ENCODE measurements at regions not wholly inside any gene's neighbourhood (a gene's known extent, or its start where the extent isn't known, plus 50 kb on each side); places are given as distances from the start of the nearest gene placed in this dataset.

DNA sequence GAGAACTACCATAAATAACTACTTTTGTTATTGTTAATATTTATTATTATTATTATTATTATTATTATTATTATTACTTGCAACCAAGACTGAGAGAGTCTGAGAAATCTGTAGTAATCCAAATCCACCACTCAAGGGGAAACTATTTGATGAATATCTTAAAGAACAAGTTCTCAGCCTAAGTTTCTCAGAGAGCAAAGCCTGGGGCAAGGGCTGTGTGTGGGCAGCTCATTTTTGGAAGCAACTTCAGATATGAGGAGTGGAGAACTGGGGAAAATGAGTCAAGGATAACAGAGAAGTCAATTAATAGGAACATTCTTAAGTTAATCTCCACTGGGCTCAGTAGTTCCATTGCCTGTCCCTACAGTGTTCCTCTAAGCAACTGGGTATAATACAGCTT lies 57.1 kb upstream of the KCNJ16 start:
- TF ChIP-seq, protein P1, sequence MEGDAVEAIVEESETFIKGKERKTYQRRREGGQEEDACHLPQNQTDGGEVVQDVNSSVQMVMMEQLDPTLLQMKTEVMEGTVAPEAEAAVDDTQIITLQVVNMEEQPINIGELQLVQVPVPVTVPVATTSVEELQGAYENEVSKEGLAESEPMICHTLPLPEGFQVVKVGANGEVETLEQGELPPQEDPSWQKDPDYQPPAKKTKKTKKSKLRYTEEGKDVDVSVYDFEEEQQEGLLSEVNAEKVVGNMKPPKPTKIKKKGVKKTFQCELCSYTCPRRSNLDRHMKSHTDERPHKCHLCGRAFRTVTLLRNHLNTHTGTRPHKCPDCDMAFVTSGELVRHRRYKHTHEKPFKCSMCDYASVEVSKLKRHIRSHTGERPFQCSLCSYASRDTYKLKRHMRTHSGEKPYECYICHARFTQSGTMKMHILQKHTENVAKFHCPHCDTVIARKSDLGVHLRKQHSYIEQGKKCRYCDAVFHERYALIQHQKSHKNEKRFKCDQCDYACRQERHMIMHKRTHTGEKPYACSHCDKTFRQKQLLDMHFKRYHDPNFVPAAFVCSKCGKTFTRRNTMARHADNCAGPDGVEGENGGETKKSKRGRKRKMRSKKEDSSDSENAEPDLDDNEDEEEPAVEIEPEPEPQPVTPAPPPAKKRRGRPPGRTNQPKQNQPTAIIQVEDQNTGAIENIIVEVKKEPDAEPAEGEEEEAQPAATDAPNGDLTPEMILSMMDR (IDR thresholded peaks at IDR 0.05): no peak
- Histone ChIP-seq H3K4me1 (no peaks in the 10 kb centered on the region), H3K27me3 (no peaks in the 10 kb centered on the region), H3K9me3 (no peaks in the 10 kb centered on the region), H3K36me3 (no peaks in the 10 kb centered on the region), H3K4me3 (no peak overlapping the region), H3K27ac (no peak overlapping the region)
- FAIRE-seq (no peak), DNase-seq (no peak), ATAC-seq (no peak)
- intact Hi-C loops (cut with DNase I): no loop called here

DNA sequence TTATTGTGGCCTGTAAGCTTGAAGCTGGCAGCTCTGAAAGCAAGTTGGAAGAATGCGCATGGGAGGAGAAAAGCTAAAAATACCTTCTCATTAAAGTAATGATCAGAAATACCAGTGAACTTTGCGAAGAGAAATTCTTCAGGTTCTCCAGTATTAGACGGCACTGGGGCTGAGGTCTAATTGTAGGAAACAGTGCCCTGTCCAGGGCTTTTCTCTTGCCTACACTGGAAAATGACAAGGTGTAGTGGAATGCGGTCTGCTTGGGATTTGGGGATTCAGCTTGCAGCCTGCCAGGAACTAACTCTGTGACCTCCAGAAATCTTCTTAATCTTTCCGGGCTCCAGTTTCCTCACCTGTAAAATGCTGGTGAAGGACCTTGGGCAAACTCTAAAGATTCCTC lies 53.3 kb upstream of the KCNJ16 start:
- WGBS, 2 donors: 87 to 94% methylated on average over 5 of the region's 5 CpGs
- no peak for FAIRE-seq

DNA sequence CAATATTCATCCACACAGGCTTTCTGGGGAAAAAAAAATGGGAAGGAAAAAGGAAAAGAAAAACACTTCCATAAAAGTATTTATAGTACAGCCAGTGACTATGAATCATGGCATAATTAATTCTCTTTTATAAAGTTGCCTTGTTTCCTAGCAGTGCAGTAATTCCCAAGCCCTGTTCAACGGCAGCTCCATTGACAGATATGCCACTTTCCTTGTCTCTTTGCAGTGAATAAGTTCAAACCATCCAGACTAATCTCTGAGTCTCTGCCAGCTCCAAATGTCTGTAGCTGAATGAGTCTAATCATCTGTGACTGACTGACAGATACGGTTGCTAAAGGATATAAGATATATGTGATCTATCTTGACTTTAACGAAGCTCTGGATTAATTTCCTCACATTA lies 52.9 kb upstream of the KCNJ16 start:
- Histone ChIP-seq H3K36me3 (no peaks in the 10 kb centered on the region), H3K4me3 (no peak overlapping the region), H3K27me3 (no peaks in the 10 kb centered on the region), H3K9me3 (no peaks in the 10 kb centered on the region), H3K27ac (no peak overlapping the region), H3K4me1 (no peaks in the 10 kb centered on the region)
- TF ChIP-seq, protein P1 (IDR thresholded peaks at IDR 0.05): no peak
- intact Hi-C loops (cut with DNase I): no loop called here
- no peak for ATAC-seq
- no peak for FAIRE-seq
- 42 to 53% methylated on average over 3 of the region's 3 CpGs for WGBS, 2 donors
- no peak for DNase-seq

More for the DNA sequence above, 53.3 kb upstream of the KCNJ16 start:
- H3K27me3 ChIP-seq: no peaks in the 10 kb centered on the region
- intact Hi-C loops (cut with DNase I): no loop called here
- H3K4me1 ChIP-seq: no peaks in the 10 kb centered on the region
- no peak overlapping the region for H3K4me3 ChIP-seq
- no peak for DNase-seq
- no peak overlapping the region for H3K27ac ChIP-seq
- ATAC-seq: no peak
- H3K36me3 ChIP-seq: no peaks in the 10 kb centered on the region
- no peaks in the 10 kb centered on the region for H3K9me3 ChIP-seq
- TF ChIP-seq, protein P1 (IDR thresholded peaks at IDR 0.05): no peak

DNA sequence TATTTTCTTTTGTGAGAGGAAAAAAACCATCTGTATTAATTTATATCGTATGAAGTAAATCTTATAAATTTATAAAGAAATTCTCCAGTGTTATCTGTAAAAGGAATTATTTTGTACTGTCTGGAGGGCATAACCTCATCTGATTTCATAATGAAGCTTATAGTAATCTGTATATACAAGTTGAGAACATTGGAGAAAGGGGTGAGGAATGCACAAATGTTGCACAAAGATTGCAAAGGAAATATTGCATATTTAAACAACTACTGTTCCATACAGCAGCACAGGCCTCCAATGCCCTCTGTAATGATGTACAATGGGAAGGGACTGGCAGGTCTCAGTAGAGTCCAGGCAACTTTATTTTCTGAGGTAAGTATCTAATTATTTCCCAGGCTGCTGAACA lies 50.8 kb upstream of the KCNJ16 start:
- WGBS, 2 donors: 83 to 90% methylated on average over 1 of the region's 1 CpG
- Histone ChIP-seq H3K27me3 (no peaks in the 10 kb centered on the region), H3K4me3 (no peak overlapping the region), H3K4me1 (no peaks in the 10 kb centered on the region), H3K9me3 (no peaks in the 10 kb centered on the region), H3K27ac (no peak overlapping the region), H3K36me3 (no peaks in the 10 kb centered on the region)
- ATAC-seq (no peak), DNase-seq (no peak), FAIRE-seq (no peak)
- intact Hi-C loops (cut with DNase I): no loop called here
- TF ChIP-seq, protein P1 (IDR thresholded peaks at IDR 0.05): no peak
